GM21737 (cell line): ENCODE measurements at regions not wholly inside any gene's neighbourhood (a gene's known extent, or its start where the extent isn't known, plus 50 kb on each side); places are given as distances from the start of the nearest gene placed in this dataset.
"Not testable (repeated sequence)": the region's sequence is repeated elsewhere in the genome, so short reads cannot be mapped to it uniquely, and the experiment has no call there.

Experiments used
- ATAC-seq: cut with Tn5 transposase; IDR thresholded peaks from one replicate; pipeline ENCODE4 v1.9.1; 2021; ENCODE audit warnings: mild to moderate bottlenecking, moderate library complexity; ENCODE audit not compliant: unreplicated experiment

- no peak for ATAC-seq
Observed at GRCh38 chr18:59038295-59039039, 101.2 kb upstream of the SEC11C start.

DNA sequence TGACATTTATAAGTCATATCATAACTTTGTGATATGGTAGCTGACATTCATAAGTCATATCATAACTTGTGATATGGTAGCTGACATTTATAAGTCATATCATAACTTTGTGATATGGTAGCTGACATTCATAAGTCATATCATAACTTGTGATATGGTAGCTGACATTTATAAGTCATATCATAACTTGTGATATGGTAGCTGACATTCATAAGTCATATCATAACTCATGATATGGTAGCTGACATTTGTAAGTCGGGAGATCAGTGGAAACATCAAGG, 100.7 kb upstream of the SEC11C start:
- ATAC-seq, result not testable (repeated sequence)

- no peak for ATAC-seq
Observed at GRCh38 chr18:59039449-59039848, 100.2 kb upstream of the SEC11C start.

DNA sequence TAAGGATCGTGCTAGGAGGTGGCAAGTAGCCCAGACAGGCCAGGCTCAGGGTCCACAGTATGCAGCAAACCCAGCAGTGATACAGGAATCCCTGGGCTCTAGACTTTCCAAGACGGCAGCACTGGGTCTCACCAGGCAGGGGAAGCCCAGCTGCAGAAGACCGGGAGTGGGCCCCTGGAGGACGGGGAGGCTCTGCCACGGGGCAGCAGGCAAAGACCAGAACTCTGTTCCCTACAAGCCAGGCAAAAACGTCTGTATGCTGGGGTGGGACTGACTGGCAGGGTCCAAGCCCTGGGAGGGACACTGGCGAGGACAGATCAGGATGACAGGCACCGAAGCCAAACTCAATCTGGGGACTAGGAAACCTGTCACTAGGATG, 98.9 kb upstream of the SEC11C start:
- no peak for ATAC-seq

DNA sequence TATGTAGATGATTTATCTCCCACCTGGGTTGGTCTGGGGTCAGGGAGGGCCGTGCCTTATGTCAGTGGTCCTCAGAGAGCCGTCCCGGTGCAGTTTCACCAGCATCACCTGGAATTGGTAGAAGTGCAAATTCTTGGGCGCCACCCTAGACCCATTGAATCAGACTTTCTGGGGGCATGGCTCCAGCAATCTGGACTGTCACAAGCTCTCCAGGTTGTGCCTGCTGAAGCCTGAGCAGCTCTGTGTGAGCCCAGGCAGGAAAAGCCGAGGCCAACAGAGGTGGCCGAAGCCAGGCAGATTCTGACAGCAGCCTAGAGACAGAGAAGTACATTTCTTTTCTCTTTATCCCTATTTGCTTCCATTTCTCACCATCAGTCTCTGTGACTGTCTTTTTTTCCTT, 98.4 kb upstream of the SEC11C start:
- ATAC-seq, result no peak

DNA sequence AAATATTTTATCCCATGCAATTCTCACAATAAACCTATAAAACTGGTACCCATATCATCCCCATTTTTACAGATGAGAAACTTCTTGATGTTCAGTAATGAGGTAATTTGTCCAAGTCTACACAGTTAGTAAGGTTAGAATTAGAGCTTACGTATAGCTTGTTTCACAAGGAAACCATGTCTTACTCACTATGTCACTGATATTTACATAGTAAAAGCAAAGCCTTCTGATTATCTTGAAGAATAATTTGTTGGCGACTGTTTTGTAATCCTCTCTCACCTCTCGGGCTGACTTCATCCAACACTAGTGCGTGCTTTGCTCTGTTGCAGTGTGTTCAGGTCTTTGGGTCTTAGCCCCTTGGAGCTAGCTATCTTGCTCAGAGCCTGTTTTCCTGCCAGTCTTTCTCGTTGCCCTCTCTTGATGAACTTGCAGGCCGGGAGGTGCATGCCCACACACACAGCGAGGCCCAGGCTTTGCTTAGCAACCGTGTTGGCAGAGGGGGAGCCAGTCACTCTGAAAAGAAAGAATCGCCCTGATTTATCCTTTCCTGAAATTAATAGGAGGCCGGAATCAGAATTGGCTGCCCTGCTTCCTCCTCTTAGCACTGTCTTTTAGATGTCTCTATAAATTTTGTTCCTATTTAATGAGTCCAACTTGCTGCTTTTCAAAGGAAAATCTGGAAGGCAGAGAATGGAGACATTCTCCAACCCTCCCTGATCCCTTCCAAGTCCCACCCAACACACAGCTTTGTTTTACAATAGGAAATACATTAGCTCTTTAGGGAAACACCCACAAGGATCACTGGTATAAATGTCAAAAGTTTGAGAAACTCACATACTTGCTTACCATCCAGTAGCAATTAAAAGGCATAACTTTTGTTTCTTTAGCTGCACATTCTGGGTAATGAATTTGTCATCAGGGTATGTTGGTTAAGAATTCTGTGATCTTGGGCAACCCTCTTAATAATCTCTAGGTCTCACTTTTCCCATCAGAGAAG, 97.6 kb upstream of the SEC11C start:
- no peak for ATAC-seq

DNA sequence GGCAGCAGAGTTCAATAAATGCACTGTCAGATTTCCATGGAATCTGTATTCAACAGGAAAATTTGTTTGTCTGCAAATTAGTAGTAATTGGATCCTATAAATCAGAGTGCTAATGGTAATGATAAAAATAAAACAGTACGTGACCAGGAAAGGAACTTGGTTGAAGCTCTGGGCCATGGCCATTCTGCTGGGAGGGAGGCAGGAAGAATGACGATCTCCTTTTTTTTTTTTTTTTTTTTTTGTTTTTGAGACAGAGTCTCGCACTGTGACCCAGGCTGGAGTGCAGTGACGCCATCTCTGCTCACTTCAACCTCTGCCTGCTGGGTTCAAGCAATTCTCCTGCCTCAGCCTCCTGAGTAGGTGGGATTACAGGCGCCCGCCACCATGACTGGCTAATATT, 94.8 kb upstream of the SEC11C start:
- no peak for ATAC-seq

DNA sequence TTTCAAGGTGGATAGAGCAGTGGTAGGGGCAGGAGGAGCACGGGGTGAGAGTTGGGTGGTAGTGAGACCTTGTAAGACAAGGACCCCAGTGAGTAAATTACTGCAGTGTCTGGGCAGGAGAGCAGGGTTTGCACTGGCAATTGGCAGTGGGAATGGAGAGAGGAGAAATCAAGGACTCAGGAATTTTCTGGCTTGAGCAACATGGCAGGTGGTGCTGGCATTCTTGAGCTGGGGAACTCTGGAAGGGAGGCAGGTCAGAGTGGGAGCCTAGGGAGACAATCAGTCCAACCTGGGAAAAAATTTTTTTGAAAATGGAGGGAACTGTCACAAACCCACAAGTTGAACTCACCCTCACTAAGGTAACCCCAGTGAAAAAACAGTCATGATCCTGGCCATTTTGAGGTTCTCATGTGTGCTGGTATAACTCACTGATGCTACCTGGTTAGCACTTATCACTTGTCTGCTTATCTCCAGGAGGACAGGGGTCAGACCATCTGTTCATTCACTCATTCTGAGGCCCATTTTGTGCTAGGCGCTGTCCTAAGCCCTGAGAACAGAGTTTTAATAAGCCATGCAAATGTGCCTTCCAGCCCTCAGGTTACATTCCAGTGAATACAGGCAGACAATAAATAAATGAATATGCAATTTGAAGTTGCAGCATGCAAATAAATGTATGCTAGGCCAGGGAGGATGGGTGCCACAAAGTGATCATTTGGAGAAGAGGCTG, 92.2 kb upstream of the SEC11C start:
- ATAC-seq, result no peak

DNA sequence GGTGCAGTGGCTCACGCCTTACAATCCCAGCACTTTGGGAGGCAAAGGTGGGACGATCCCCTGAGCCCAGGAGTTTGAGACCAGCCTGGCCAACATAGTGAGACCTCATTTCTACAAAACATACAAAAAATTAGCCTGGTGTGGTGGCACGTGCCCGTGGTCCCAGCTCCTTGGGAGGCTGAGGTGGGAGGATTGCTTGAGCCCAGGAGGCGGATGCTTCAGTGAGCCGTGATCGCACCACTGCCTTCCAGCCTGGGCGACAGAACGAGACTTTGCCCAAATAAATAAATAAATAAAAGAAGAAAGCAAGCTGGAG, 91.7 kb upstream of the SEC11C start:
- ATAC-seq, result no peak

DNA sequence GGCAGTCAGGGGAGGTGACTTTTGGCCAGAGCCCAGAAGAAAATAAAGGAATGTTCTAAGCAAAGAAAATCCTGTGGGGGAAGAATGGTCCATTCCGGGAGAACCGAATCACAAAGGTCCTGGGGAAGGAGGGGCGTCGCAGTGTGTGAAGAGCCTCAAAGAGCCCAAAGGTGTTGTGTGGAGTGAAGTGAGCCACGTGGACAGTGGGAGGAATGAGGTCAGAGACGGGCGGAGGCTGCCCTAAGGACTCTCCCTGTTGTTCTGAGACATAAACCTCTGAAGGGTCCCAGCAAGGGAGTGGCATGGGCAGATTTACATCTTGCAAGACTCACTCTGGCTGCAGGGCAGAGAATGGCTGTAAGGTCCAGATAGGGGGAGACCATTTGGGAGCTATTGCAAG, 91.3 kb upstream of the SEC11C start:
- ATAC-seq, result no peak

GRCh38 chr18:59049721-59050660, 89.7 kb upstream of the SEC11C start:
- ATAC-seq, result no peak

DNA sequence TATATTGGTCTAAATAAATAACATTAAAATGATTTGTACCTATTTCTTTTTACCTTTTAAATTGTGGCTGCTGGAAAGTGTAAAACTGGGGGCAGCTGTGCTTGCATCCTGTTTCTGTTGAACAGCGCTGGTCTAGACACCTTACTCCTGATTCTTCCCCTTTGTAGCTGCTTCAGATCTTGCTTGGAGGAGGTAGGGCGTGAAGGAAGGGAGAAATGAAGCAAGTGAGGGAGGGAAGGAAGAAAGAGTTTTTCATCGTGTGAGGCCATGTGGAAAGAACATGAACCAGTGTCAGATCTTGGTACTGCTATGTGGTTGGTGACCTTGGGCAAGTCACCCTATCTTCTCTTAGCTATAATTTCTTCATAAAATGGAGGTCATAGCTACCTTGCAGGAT, 89.0 kb upstream of the SEC11C start:
- ATAC-seq, result no peak

- no peak for ATAC-seq
Observed at GRCh38 chr18:59051470-59052165, 88.1 kb upstream of the SEC11C start.

DNA sequence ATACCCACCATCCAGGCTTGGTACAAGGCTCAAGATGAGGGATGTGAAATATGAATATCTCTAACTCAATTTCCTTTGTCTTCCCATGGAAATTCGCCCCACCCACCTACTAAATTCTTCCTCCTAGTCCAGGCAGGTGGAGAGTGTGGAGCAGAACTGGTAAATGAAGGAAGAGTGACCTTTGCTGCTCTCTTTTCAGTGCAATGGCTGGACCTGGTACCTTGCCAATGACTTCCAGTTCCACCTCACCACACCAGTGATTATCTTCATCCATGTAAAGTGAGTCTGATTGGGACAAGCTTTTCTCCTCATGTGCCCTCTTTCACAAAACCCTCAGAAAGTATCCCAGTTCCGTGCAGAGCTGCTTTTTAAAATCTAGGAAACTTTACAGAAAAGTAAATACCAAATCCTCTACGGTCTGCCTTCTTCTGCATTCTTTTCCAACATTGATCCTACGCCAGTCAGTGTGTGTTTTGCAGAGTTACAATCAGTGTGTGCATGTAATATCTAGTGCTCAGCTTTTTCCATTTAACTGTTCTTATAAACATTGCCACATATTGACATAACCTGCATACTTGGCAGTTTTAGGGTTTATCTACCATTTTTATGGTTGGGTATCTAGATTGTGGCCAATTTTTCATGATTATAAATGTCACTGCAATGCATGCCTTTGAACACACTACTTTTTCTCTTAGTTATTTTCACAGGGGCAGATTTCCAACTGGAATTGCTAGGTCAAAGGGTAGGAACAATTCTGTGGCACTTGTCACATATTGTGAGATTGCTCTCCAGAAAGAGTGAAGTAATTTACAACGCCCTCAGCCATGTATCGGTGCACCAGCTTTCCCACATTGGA, 86.5 kb upstream of the SEC11C start:
- no peak for ATAC-seq

DNA sequence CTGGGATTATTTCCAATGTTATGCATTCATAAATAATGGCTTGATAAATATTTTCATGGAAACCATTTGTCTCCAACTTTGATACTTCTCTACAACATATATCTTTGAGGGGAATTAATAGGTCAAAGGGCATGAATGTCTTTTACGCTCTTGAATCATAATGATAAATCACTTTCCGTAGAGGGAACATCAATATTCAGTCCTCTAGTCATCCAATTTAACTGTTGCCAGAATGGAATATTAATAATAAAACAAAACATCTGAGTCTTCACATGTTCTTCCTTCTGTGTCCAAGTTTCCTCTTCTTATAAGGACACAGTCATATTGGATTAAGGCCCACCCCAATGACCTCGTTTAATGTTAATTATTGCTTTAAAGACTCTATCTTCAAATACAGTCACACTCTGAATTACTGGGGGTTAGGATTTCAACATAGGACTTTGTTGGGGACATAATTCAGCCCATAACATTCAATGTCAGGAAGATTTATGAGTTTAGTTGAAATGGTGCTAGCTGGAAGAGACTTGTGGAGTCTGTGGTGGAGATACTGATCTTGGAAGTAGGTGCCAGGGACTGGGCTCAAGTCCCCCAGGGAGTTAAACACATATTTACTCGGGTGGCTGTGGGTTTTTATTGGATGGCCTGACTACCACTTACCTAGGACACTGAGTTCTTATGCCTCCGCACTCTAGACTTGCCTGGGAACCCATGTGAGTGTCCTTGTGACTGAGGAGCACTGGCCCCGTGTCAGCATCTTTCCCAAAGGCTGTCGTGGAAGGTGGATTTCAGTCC, 85.0 kb upstream of the SEC11C start:
- no peak for ATAC-seq

GRCh38 chr18:59055345-59056032, 84.2 kb upstream of the SEC11C start:
- ATAC-seq, result no peak

GRCh38 chr18:59056706-59057492, 82.8 kb upstream of the SEC11C start:
- ATAC-seq, result no peak
